BLaER1 treated with 17β-estradiol and CSF1 and Interleukin-3, amounts not matched to agents 10 nM and 100 nM (cell line): ENCODE measurements at regions not wholly inside any gene's neighbourhood (a gene's known extent, or its start where the extent isn't known, plus 50 kb on each side); places are given as distances from the start of the nearest gene placed in this dataset.

Experiments
- H3K27ac ChIP-seq, 11 experiments: shearing (Covaris generic); formaldehyde crosslinking; 2 replicates each; pipeline ENCODE4 v1.8.1; 2022
- H3K27me3 ChIP-seq, 11 experiments: shearing (Covaris generic); formaldehyde crosslinking; 2 replicates each; pipeline ENCODE4 v1.8.1; 2022
- H3K36me3 ChIP-seq, 11 experiments: shearing (Covaris generic); formaldehyde crosslinking; 2 replicates each; pipeline ENCODE4 v1.8.1; 2022
- H3K4me1 ChIP-seq, 10 experiments: shearing (Covaris generic); formaldehyde crosslinking; 2 replicates each; pipeline ENCODE4 v1.8.1; 2022
- H3K4me2 ChIP-seq, 11 experiments: shearing (Covaris generic); formaldehyde crosslinking; 2 replicates each; pipeline ENCODE4 v1.8.1; 2022
- H3K4me3 ChIP-seq, 10 experiments: shearing (Covaris generic); formaldehyde crosslinking; 2 replicates each; pipeline ENCODE4 v1.8.1; 2022
- H3K9ac ChIP-seq, 11 experiments: shearing (Covaris generic); formaldehyde crosslinking; 2 replicates each; pipeline ENCODE4 v1.8.1; 2022
- H3K9me3 ChIP-seq, 11 experiments: shearing (Covaris generic); formaldehyde crosslinking; replicated peaks in 1 of 11; 2 replicates each; pipeline ENCODE4 v1.8.1; 2022
- H4K20me1 ChIP-seq, 11 experiments: shearing (Covaris generic); formaldehyde crosslinking; 2 replicates each; pipeline ENCODE4 v1.8.1; 2022
- Cebpa-rat ChIP-seq, 11 experiments: shearing (Covaris generic); IDR thresholded peaks; 2 replicates each; pipeline ENCODE4 v1.8.1; 2022

DNA sequence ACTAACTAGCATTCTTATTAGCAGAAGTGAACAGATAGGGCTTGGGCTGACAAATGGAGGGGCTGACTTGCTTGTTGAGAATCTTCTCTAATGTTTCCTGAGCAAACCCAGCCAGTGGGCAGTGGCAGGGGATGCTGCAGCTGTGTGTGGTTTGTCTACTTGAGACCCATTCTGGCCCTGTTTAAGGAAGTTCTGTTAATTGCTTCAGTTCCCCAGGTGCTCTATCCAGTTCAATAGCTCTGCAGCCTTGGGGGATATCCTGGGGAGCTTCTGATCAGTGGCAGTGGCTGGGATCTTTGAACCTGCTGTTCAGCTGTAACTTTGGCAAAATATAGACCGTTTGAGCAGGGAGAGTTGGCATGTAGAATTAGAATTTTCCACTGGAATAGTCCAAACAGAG is 137.4 kb downstream of the ZNF326 start:
- Histone ChIP-seq H3K9me3 (peaks cover 0 to 9% (median 2%) of the 10 kb centered on the region in 11 experiments; a peak in 4 of 22 replicates), H3K4me1 (peaks cover 0 to 9% (median 7%) of the 10 kb centered on the region in 10 experiments; a peak in 9 of 20 replicates), H3K27ac (no peak overlapping the region), H3K27me3 (no peaks in the 10 kb centered on the region), H3K9ac (no peak overlapping the region), H3K4me2 (peak overlapping the region in 4 of 11 experiments; percentile 4 to 19 (median 8); a peak in 4 of 22 replicates), H3K36me3 (no peaks in the 10 kb centered on the region), H4K20me1 (no peaks in the 10 kb centered on the region), H3K4me3 (no peak overlapping the region)
- TF ChIP-seq Cebpa-rat (IDR thresholded peaks at IDR 0.05): no peak

DNA sequence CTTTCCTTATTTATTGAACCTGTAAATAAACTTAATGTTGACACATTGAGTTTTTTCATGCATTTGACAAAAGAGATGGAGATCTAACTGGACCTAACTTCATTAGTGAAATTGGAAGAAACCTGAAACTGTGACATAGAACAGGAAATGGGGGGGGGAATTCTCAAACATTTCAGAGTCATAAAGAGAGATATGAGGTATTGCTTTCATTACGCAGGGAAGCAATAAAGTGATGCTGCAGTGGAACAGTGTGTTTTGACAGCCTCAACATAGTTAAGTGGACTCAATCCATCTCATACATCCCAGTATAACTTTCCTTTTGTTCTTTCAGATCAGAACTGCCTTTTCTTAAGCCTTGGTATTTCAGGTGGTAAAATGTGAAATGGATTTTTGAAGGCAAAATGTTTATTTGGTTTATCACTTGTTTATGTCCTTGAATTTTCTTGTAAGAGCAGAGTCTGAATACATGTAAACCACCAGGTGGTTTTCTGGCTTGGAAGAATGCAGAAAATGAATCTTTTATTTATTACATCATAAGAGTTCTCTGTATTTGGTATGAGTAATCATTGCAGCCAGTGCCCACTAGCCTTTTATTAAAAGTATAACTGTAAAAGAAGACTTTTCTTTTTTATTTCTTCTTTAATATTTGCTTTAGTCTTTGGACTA is 132.5 kb downstream of the ZNF326 start:
- TF ChIP-seq Cebpa-rat (IDR thresholded peaks at IDR 0.05): no peak
- Histone ChIP-seq H3K9me3 (no peaks in the 10 kb centered on the region), H3K4me3 (no peak overlapping the region), H3K27me3 (no peaks in the 10 kb centered on the region), H3K4me1 (peaks cover 0 to 7% (median 5%) of the 10 kb centered on the region in 10 experiments; a peak in 9 of 20 replicates), H3K4me2 (no peak overlapping the region), H3K27ac (no peak overlapping the region), H4K20me1 (no peaks in the 10 kb centered on the region), H3K36me3 (no peaks in the 10 kb centered on the region), H3K9ac (no peak overlapping the region)

DNA sequence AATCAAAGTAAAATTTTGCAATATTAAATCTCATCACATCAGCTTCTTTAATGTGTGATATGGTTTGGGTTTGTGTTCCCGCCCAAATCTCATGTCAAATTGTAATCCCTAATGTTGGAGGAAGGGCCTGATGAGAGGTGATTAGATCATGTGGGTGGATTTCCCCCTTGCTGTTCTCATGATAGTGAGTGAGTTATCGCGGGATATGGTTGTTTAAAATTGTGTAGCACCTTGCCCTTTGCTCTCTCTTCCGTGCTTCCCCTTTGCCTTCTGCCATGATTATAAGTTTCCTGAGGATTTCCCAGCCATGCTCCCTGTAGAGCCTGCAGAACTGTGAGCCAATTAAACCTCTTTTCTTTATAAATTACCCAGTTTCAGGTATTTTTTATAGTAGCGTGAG is 131.9 kb downstream of the ZNF326 start:
- no peak for TF ChIP-seq Cebpa-rat (IDR thresholded peaks at IDR 0.05)
- Histone ChIP-seq H4K20me1 (no peaks in the 10 kb centered on the region), H3K36me3 (no peaks in the 10 kb centered on the region), H3K4me1 (peaks cover 0 to 5% (median 0%) of the 10 kb centered on the region in 10 experiments; a peak in 3 of 20 replicates), H3K9ac (no peak overlapping the region), H3K4me3 (no peak overlapping the region), H3K27ac (no peak overlapping the region), H3K9me3 (no peaks in the 10 kb centered on the region), H3K4me2 (no peak overlapping the region), H3K27me3 (no peaks in the 10 kb centered on the region)

DNA sequence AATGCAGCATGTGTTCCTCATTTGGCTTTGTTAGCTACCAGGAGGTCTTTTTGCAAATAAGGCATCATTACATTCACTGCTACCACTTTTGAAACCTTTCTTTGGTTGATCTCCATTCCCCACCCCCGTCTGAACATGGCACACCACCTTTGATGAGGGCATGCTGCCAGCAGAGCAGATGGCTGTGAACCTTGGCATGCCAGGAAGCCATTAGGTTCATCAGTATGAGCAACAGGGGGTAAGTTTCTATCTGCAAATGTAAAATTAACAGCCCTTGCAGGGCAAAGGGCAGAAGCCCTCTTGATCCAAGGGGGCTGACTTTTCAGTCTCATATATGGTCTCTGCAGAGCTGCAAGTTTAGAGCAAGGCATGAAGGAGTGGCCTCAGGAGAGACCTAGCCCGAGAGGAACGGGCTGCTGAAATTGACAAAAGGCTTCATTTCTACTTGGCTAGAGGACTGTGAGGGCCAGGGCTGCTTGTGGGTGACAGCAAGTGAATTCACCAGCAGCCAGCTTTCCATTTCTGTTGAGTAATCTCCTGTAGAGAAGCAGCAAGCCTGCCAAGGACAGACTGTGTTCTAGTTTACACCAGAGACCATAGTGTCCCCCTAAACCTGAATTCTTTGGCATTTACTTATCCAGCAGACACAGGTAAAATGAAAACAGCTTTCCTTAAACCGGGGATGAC is 127.9 kb downstream of the ZNF326 start:
- H3K27me3 ChIP-seq: no peaks in the 10 kb centered on the region
- no peaks in the 10 kb centered on the region for H4K20me1 ChIP-seq
- peaks cover 3 to 12% (median 7%) of the 10 kb centered on the region in 11 experiments; a peak in 10 of 22 replicates for H3K9me3 ChIP-seq
- H3K4me3 ChIP-seq: no peak overlapping the region
- 0 out of 20 replicates have a peak, but pooled peaks cover 0 to 5% (median 0%) of the 10 kb centered on the region in 10 experiments for H3K4me1 ChIP-seq
- no peak overlapping the region for H3K9ac ChIP-seq
- TF ChIP-seq Cebpa-rat (IDR thresholded peaks at IDR 0.05): no peak
- no peak overlapping the region for H3K4me2 ChIP-seq
- H3K36me3 ChIP-seq: no peaks in the 10 kb centered on the region
- H3K27ac ChIP-seq: no peak overlapping the region

DNA sequence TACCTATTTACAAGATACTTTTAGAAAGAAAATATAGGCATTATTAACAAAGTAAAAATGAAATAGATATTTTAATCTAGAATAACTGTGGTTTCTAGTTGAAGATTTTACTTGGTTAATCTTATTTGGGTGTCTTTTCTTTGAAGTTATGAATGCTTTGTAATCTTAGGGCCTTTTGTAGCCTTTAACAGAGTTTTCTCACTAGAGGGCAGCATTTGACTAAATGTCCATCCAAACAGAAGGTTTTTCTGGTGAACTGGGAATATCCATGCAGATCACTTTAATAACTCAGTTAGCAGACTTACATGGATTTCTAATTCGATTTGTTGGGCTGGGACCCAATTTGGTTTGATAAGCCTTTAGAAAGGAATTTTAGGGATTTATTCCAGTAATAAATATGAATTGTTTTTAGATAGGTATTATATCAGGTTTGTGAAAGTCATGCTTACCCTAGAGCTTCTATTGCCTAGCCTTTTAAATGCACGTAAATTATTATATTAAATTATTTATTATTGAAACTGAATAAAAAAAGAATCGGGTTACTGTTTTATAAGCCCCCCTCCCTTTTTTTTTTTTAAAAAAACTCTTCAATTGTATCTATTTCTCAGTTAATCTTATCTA is 119.7 kb downstream of the ZNF326 start:
- no peaks in the 10 kb centered on the region for H3K4me1 ChIP-seq
- H4K20me1 ChIP-seq: no peaks in the 10 kb centered on the region
- H3K36me3 ChIP-seq: no peaks in the 10 kb centered on the region
- H3K4me2 ChIP-seq: no peak overlapping the region
- H3K9me3 ChIP-seq: 0 out of 22 replicates have a peak, but pooled peaks cover 0 to 2% (median 0%) of the 10 kb centered on the region in 11 experiments
- H3K9ac ChIP-seq: no peak overlapping the region
- no peaks in the 10 kb centered on the region for H3K27me3 ChIP-seq
- no peak for TF ChIP-seq Cebpa-rat (IDR thresholded peaks at IDR 0.05)
- no peak overlapping the region for H3K27ac ChIP-seq
- H3K4me3 ChIP-seq: no peak overlapping the region

DNA sequence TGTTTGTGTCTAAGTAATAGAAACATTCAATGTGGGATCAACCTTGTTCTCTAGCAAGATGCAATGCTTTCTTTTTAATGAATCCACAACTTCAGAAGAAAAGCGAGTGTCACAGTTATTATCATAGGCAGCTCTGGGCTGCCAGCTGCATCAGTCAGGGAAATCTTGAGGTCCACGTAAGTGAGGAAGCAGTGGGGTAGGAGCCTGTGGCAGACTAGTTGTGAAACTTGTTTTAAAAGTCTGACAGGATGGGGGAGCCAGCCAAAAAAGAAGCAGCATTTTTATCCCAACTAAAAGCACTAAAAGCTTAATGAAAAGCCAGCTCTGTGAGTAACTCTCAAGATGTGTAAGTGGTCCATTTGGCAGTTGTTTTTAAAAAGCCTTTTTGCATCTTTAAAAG is 113.1 kb downstream of the ZNF326 start:
- H3K27me3 ChIP-seq: no peaks in the 10 kb centered on the region
- H3K4me2 ChIP-seq: no peak overlapping the region
- no peak for TF ChIP-seq Cebpa-rat (IDR thresholded peaks at IDR 0.05)
- H3K9me3 ChIP-seq: no peaks in the 10 kb centered on the region
- no peaks in the 10 kb centered on the region for H4K20me1 ChIP-seq
- no peak overlapping the region for H3K9ac ChIP-seq
- no peaks in the 10 kb centered on the region for H3K4me1 ChIP-seq
- no peak overlapping the region for H3K27ac ChIP-seq
- H3K4me3 ChIP-seq: no peak overlapping the region
- H3K36me3 ChIP-seq: no peaks in the 10 kb centered on the region

DNA sequence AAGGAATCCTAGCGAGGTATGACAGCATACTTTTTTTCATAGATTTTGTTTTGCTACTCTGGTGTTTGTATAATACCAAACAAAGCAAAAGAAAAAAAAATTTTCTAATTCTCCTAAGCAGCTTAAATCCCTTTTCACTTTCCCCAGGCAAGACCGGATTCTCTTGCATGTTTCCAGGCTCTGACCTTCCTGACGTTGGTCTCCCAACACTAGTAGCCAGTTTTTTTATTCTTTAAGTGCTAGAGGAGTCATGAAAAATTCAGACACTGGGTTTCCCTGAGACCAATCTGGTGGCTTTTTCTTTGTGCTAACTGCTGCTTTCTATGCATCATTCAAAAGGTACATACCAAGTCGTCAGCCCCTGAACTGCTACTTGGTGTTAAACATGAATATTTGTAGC is 111.4 kb downstream of the ZNF326 start:
- no peaks in the 10 kb centered on the region for H3K9me3 ChIP-seq
- no peaks in the 10 kb centered on the region for H4K20me1 ChIP-seq
- no peak overlapping the region for H3K27ac ChIP-seq
- H3K36me3 ChIP-seq: no peaks in the 10 kb centered on the region
- TF ChIP-seq Cebpa-rat (IDR thresholded peaks at IDR 0.05): no peak
- no peak overlapping the region for H3K4me3 ChIP-seq
- H3K27me3 ChIP-seq: no peaks in the 10 kb centered on the region
- no peak overlapping the region for H3K9ac ChIP-seq
- H3K4me2 ChIP-seq: no peak overlapping the region
- no peaks in the 10 kb centered on the region for H3K4me1 ChIP-seq

DNA sequence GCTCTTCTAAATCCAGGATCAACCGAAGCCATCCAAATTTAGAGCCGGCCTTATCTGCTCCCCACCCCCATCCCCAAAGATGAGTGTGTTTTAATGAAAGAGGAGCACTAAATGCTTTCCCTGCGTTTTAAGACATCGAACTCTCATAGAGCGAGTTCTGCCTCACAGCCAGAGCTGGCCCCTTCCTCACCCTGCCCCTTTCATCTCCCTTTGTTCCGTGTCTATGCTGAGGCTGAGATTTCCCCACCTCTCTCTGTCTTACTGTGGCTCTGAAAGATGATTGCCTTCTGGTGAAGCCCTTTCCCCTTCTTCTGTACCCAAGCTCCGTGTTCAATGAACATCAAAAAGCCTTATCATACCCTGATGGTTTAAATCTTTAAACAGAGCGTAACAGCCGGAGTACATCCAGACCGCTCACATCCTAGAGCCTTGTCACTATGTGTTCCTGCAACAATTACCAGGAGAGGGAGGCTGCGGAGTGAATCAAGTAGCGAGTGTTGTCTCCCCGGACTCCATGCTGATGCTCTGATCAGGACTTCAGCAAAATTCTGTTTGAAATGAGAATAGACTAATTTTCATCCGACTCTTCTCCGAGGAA is 110.1 kb downstream of the ZNF326 start:
- no peaks in the 10 kb centered on the region for H3K9me3 ChIP-seq
- TF ChIP-seq Cebpa-rat (IDR thresholded peaks at IDR 0.05): no peak
- no peaks in the 10 kb centered on the region for H3K4me1 ChIP-seq
- no peaks in the 10 kb centered on the region for H3K27me3 ChIP-seq
- no peak overlapping the region for H3K9ac ChIP-seq
- H4K20me1 ChIP-seq: no peaks in the 10 kb centered on the region
- no peaks in the 10 kb centered on the region for H3K36me3 ChIP-seq
- no peak overlapping the region for H3K4me3 ChIP-seq
- no peak overlapping the region for H3K27ac ChIP-seq
- no peak overlapping the region for H3K4me2 ChIP-seq

DNA sequence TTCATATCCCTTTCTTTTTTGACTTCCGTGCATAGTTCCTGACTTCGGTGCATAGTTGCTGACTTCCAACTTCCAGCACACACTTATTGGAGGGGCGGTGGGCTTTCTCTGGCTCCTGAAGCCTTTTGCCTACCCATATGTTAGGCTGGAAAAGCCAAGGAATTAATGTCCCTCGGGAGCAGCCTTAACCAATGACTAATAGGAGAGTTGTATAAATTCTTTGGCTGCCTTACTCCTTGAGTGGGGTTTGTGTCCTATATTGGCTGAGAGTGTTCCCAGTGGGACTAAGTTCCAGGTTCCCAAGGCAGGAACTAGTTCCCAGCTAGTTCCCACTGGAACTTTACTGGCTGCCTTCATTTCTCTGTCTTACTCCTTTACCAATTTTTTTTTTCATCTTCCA is 105.7 kb downstream of the ZNF326 start:
- Histone ChIP-seq H3K9me3 (peaks cover 7 to 14% (median 8%) of the 10 kb centered on the region in 11 experiments), H3K36me3 (no peaks in the 10 kb centered on the region), H3K4me1 (no peaks in the 10 kb centered on the region), H3K4me2 (no peak overlapping the region), H3K27ac (no peak overlapping the region), H3K9ac (no peak overlapping the region), H4K20me1 (no peaks in the 10 kb centered on the region), H3K4me3 (no peak overlapping the region), H3K27me3 (no peaks in the 10 kb centered on the region)
- no peak for TF ChIP-seq Cebpa-rat (IDR thresholded peaks at IDR 0.05)
